Activated CD8-positive, alpha-beta T cell treated with anti-CD3 and anti-CD28 coated beads for 36 hours (primary cell): ENCODE measurements at regions not wholly inside any gene's neighbourhood (a gene's known extent, or its start where the extent isn't known, plus 50 kb on each side); places are given as distances from the start of the nearest gene placed in this dataset.

Source experiments
- ATAC-seq: fragments of 200-7000 bp; cut with Tn5 transposase; one replicate; pipeline ENCODE4 v1.10.0; 2021; ENCODE audit warnings: mild to moderate bottlenecking, moderate library complexity
- CTCF ChIA-PET: fragments of 350-600 bp; sonication (Branson Sonifier 250); formaldehyde crosslinking; loops from one replicate; lab custom pipeline; 2021; ENCODE audit warnings: antibody characterized with exemption; lab: Charles Lee
- POLR2A ChIA-PET: fragments of 350-600 bp; sonication (Branson Sonifier 250); formaldehyde crosslinking; loops from one replicate; lab custom pipeline; 2021; ENCODE audit warnings: antibody characterized with exemption; lab: Charles Lee
- DNase-seq: peaks from one replicate; pipeline ENCODE4 v3.0.0-alpha.2; 2020
- H3K27ac Mint-ChIP-seq: one replicate; pipeline ENCODE4 v1.8.0; 2021; ENCODE audit warnings: mild to moderate bottlenecking, mixed read lengths
- H3K27me3 Mint-ChIP-seq: one replicate; pipeline ENCODE4 v1.8.0; 2021; ENCODE audit warnings: mixed read lengths
- H3K36me3 Mint-ChIP-seq: one replicate; pipeline ENCODE4 v1.8.0; 2021; ENCODE audit warnings: low read depth, mixed read lengths
- H3K4me1 Mint-ChIP-seq: one replicate; pipeline ENCODE4 v1.8.0; 2021; ENCODE audit warnings: low read depth, mixed read lengths
- H3K4me3 Mint-ChIP-seq: one replicate; pipeline ENCODE4 v1.8.0; 2021; ENCODE audit warnings: mild to moderate bottlenecking, moderate library complexity, mixed read lengths
- H3K9me3 Mint-ChIP-seq: one replicate; pipeline ENCODE4 v1.8.0; 2021; ENCODE audit warnings: mixed read lengths
- intact Hi-C: fragments of 100-400 bp; cut with micrococcal nuclease; formaldehyde crosslinking; loops from one replicate; pipeline ENCODE4 v1.10.0; 2022
- TF ChIP-seq, protein P1 (sequence below): fragments of 200-600 bp; IDR thresholded peaks from one replicate; pipeline ENCODE4 v1.8.0; 2022; ENCODE audit warnings: antibody characterized with exemption, mild to moderate bottlenecking

- no peak overlapping the region for H3K4me3 Mint-ChIP-seq
- H3K36me3 Mint-ChIP-seq, result no peaks in the 10 kb centered on the region
- POLR2A ChIA-PET, result no interaction called here
- H3K4me1 Mint-ChIP-seq, result peaks cover 4% of the 10 kb centered on the region
- TF ChIP-seq, protein P1, sequence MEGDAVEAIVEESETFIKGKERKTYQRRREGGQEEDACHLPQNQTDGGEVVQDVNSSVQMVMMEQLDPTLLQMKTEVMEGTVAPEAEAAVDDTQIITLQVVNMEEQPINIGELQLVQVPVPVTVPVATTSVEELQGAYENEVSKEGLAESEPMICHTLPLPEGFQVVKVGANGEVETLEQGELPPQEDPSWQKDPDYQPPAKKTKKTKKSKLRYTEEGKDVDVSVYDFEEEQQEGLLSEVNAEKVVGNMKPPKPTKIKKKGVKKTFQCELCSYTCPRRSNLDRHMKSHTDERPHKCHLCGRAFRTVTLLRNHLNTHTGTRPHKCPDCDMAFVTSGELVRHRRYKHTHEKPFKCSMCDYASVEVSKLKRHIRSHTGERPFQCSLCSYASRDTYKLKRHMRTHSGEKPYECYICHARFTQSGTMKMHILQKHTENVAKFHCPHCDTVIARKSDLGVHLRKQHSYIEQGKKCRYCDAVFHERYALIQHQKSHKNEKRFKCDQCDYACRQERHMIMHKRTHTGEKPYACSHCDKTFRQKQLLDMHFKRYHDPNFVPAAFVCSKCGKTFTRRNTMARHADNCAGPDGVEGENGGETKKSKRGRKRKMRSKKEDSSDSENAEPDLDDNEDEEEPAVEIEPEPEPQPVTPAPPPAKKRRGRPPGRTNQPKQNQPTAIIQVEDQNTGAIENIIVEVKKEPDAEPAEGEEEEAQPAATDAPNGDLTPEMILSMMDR, result no peak
- H3K27me3 Mint-ChIP-seq, result no peaks in the 10 kb centered on the region
- no peak overlapping the region for H3K27ac Mint-ChIP-seq
- DNase-seq (no peak), ATAC-seq (no peak)
- CTCF ChIA-PET, result interaction anchor here (1.3 kb wide), 1 partner anchor 8 kb away, joined by 3 read pairs; no protein-coding TSS in a partner anchor
- intact Hi-C loops, result no loop called here
- peaks cover 10% of the 10 kb centered on the region for H3K9me3 Mint-ChIP-seq
Measured at GRCh38 chr4:54909961-54910360, 215.4 kb downstream of the KDR start.

DNA sequence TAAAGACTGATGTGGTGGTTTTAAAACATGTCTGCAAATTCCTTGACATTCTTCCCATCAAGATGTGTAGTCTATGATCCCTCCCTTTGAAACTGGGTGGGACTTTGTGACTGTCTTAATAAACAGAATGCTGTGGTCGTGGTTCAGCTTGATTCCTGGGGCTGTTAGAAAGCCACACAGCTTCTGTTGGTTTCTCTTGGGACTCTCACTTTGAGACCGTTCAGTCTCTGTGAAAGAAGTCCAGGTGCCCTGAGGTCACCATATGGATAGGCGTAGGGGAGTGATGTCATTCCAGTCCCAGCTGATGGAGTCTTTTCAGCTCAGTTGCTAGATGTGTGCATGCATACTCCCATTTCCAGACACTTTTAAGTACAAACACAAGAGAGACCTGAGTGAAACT, 216.6 kb downstream of the KDR start:
- H3K27ac Mint-ChIP-seq, result no peak overlapping the region
- POLR2A ChIA-PET, result no interaction called here
- H3K27me3 Mint-ChIP-seq, result no peaks in the 10 kb centered on the region
- CTCF ChIA-PET, result interaction anchor here (0.6 kb wide), 1 partner anchor 32 kb away, joined by 3 read pairs; no protein-coding TSS in a partner anchor
- DNase-seq (no peak), ATAC-seq (no peak)
- intact Hi-C loops, result no loop called here
- no peak overlapping the region for H3K4me3 Mint-ChIP-seq
- TF ChIP-seq, protein P1, result no peak
- peaks cover 4% of the 10 kb centered on the region for H3K4me1 Mint-ChIP-seq
- H3K9me3 Mint-ChIP-seq, result peaks cover 10% of the 10 kb centered on the region
- no peaks in the 10 kb centered on the region for H3K36me3 Mint-ChIP-seq

DNA sequence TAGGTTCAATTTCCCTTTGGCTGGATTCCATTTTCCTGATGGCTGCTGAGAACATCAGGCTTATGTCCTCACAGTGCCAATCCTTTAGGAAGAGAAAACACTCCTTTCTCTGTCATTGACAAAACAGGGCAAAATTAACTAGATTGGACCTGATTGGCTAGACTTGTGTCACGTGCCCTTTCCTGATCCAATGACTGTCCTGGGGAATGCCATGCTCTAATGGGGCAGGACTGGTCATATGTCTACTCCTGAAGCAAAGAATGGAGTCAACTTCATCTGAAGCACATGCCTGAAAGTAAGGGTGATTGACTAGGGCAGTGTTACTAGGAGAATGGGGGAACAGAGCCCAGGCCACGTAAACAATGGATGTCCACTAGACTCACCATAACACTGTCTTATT, 220.4 kb downstream of the KDR start:
- no peak overlapping the region for H3K27ac Mint-ChIP-seq
- no peaks in the 10 kb centered on the region for H3K27me3 Mint-ChIP-seq
- peaks cover 2% of the 10 kb centered on the region for H3K4me1 Mint-ChIP-seq
- ChIA-PET POLR2A (no interaction called here), CTCF (no interaction called here)
- no peaks in the 10 kb centered on the region for H3K36me3 Mint-ChIP-seq
- no peak overlapping the region for H3K4me3 Mint-ChIP-seq
- intact Hi-C loops, result no loop called here
- ATAC-seq, result no peak
- TF ChIP-seq, protein P1, result no peak
- DNase-seq, result no peak
- peaks cover 10% of the 10 kb centered on the region for H3K9me3 Mint-ChIP-seq

- intact Hi-C loops, result no loop called here
- no peak overlapping the region for H3K4me3 Mint-ChIP-seq
- TF ChIP-seq, protein P1, result no peak
- no peak overlapping the region for H3K27ac Mint-ChIP-seq
- H3K9me3 Mint-ChIP-seq, result peaks cover 10% of the 10 kb centered on the region
- no peaks in the 10 kb centered on the region for H3K27me3 Mint-ChIP-seq
- ATAC-seq, result no peak
- no peak for DNase-seq
- H3K4me1 Mint-ChIP-seq, result no peaks in the 10 kb centered on the region
- POLR2A ChIA-PET, result no interaction called here
- CTCF ChIA-PET, result interaction anchor here (0.9 kb wide), 1 partner anchor 10 kb away, joined by 3 read pairs; no protein-coding TSS in a partner anchor
- H3K36me3 Mint-ChIP-seq, result no peaks in the 10 kb centered on the region
Measured at GRCh38 chr4:54902976-54903375, 222.4 kb downstream of the KDR start.

DNA sequence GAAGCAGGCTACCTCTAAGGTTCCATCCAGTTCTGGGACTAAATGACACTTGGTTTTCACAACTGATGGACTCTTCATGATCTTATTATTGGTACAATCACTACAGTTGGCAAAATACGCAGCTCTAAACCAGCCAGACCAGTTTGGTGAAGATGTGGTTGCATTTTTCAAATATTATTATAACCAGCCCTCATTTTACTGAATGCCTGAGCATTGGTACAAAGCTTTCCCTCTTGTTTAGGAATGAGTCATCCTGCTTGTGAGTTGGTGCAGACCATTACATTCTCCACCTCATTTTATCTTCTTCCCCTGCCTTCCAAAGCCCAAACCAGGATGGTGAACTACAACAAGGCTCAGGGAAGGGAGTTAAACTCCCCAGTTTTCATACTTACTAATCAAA, 223.1 kb downstream of the KDR start:
- Mint-ChIP-seq H3K27ac (no peak overlapping the region), H3K4me3 (no peak overlapping the region), H3K9me3 (peaks cover 4% of the 10 kb centered on the region), H3K36me3 (no peaks in the 10 kb centered on the region), H3K27me3 (no peaks in the 10 kb centered on the region), H3K4me1 (no peaks in the 10 kb centered on the region)
- DNase-seq (no peak), ATAC-seq (no peak)
- TF ChIP-seq, protein P1, result no peak
- ChIA-PET POLR2A (no interaction called here), CTCF (interaction anchor here (0.9 kb wide), 1 partner anchor 10 kb away, joined by 3 read pairs; no protein-coding TSS in a partner anchor)
- intact Hi-C loops, result no loop called here
